ENCODE measurements at regions not wholly inside any gene's neighbourhood (a gene's known extent, or its start where the extent isn't known, plus 50 kb on each side); places are given as distances from the start of the nearest gene placed in this dataset.
"Not testable (repeated sequence)": the region's sequence is repeated elsewhere in the genome, so short reads cannot be mapped to it uniquely, and the experiment has no call there.

DNA sequence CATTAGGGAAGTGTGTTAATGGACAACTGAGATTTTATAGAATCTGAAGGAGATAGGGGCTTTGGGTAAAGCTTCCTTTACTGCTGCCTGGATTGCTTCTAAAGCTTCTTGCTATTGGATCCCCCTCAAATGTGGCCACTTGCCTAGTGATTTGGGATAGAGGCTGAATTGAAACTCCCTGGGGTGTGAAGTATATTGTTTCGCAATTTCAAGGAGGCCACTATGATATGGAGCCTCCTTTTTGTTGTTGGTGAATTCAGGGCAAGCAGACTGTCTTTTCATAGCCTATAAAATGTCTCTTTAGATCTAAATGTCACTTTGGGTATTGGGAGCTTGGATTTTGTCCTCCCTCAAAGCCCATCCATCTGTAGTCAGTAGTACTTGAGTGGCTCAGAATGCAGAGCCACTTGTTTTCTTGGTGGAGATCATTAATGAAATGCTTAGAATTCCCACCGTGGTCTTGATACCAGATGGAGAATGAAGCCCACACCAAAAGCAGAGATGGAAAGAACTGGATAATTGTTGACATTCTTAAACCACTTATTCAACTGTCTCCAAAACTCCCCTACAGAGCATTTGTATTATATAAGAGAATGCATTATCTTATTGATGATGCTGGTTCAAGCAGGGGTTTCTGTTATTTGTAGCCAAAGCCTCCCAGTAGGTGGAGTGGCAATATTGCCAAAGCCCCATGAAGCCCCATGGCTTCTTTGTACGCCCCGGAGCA is 144.3 kb upstream of the KCNE2 start:
- no peak for DNase-seq

DNA sequence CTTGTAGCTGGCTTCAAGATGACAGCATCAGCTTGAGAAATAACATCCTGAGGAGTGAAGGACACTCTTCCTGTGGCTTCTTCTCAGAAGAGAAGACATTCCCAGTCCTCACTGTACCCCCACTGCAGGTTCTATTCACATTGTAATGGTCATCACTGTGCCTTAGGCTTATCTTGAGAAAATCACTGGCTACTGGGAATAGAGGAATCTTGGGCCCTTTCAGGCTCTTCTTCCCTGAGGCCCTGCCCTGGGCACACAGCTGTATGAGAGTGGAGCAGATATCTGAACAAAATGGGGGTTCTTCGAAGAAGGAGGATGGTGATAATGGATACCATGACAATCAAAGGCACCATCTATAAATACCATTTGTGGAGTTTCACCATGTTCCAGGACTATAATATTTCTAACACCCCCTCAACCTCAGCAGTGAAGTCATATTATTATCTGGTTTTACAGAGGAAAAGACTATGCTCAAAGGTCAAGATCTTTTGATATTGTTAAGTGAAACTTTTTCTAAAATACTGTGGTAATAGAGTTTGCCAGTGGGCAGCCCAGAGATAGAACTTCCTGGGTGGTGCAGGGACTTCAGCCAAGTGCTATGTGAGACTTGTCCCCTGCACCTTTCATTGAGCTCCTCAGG is 143.1 kb upstream of the KCNE2 start:
- no peak for DNase-seq

DNA sequence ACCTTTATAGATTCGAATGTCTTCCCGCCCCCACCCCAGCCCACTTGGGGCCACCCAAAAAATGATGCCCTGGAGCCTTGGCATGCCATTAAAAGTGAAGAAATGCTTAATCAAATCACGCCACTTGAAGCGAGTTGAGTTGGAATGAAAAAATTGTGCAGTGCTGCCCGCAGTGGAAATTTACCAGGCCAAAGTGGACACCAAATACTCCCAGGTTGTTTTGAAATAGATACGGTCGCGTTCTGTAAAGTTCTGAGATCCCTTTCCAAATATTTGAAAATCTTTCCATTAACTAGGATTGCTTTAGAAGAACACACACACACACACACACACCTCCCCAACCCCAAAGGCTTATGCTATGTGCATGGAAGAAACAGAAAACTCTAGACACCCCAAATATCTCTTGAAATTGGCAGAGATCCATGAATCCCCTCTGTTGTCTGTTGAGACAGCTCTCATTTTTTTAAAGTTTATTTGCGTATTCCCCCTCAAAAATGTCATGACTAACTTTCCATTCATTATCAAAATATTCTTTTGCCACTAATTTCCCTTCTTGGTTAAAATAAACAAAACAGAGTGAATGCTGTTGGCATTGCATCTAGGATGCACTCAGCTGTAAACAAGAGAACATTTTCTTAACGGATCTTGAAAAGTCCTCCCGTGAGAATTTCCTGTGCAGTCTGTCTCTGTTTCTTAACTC is 142.3 kb upstream of the KCNE2 start:
- no peak for DNase-seq

DNA sequence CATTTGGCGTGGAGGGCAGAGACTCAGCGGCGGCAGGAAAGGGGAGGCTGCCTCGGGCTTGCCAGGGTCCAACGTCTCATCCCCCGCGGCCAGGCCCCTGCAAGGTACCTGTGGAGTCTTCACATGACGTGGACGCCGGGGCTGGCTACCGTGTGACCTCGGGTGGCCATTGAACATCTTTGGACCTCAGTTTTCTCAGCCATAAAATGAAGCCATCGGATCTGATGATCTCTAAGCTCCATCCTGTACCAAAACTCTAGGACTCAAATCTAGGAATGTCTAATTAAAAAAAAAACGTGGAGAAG is 141.8 kb upstream of the KCNE2 start:
- no peak for DNase-seq

DNA sequence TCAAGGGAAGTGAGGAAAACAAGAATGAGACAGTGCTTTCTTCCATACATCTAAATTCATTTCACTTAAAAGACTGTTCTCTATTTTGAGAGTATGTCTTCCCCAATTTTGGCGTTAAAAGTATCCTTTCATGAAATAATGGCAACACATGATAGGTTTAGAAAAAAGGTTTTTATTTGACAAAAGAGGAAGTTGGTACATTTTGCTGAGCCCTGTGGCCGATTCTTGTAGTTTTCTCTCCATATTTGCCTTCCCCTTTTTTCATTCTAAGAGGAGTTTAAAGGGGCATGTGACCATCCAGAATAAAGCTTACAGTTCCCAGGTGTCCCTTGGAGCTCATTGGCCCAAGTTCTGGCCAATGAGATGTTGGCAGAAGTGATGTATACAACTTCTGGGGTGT is 140.4 kb upstream of the KCNE2 start:
- no peak for DNase-seq

DNA sequence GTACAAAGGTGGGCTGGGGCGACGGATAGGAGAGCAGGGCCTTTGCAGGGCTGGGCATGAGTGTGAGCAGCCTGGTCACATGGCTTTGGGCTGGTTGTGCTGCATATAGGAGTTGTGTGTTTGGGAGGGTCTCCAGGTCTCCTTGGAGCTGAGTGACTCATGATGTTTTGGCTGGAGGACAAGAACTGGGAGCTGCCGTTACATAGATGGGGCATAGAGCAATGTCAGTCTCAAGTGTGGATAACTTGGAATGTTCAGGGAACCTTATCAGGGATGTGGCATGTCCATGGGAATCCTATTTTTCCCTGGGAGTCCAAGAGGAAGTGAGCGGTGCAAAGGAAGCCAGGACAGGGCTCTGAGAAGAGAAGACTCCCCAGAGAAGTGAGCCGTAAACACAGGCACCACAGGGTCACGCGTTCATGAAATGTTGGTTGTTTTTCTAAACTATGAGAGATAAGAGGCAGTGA is 136.4 kb upstream of the KCNE2 start:
- no peak for DNase-seq

DNA sequence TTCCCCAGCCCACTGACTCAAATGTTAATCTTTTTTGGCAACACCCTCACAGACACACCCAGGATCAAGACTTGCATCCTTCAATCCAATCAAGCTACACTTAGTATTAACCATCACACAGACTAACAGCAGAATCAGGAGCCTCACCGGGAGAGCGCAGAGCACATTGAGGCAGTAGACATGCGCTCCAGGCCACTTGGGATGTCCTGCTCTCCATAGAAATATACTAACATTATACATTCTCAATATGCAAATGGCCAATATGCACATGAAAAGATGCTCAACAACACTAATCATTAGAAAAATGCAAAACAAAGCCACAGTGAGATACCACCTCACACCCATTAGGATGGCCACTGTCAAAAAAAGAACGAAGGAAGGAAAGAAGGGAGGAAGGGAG is 135.0 kb upstream of the KCNE2 start:
- DNase-seq = no peak

DNA sequence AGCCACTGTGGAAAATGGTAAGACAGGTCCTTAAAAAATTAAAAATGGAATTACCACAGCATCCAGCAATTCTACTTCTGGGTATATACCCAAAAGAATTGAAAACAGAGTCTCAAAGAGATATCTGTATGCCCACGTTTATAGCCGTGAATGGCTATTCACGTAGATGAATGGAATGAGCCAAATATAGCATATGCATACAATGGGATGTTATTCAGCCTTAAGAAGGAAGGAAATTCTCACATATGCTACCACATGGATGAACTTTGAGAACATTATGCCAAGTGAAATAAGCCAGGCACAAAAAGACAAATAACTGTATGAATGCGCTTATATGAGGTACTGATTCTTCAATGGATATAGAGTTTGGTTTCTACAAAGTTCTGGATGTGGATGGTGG is 134.5 kb upstream of the KCNE2 start:
- DNase-seq = no peak

DNA sequence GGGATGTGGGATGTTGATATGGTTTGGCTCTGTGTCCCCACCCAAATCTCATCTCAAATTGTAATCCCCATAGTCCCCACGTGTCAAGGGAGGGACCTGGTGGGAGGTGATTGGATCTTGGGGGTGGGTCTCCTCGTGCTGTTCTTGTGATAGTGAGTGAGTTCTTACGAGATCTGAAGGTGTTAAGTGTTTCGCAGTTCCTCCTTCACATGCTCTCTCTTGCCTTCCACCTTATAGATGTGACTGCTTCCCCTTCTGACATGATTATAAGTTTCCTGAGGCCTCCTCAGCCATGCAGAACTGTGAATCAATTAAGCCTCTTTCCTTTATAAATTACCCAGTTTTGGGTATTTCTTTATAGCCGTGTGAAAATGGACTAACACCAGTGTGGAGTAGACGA is 130.1 kb upstream of the KCNE2 start:
- DNase-seq = not testable (repeated sequence)

DNA sequence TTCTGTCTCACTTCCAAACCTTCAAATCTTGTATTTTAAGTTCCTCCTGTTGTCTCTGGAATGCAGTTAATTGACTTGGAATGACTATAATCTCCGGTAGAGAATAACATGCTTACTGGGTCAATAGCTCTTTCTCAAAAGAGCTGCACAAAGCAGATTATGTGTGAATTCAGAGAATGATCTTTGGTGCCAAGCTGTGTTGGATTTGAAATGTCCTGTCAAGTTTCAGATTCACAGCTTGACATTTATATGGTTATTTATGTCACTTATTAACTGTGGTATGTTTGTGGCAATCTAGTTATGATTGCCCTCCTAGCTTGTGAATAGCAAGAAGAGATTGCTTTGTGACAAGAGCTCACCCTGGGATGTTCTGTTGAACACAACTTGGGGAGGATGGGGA is 128.3 kb upstream of the KCNE2 start:
- DNase-seq = no peak

DNA sequence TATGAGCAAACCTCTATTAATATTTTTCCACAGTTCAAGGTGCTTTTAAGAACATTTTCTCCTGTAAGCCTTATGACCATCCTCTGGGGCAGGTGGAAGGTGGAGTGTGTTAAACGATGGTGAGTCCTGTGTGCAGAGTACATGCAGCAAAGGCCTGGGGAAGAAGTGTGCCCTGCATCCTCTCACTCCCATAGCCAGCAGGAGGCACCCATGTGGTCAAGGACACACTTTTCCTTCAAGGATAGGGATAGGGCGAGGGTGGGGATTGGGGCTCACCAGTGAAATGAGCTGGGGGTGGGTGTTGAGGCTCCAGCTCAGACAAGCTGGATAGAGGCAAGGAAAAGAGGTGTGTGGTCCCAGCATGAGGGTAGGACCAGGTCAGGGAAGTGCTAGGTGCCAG is 120.8 kb upstream of the KCNE2 start:
- DNase-seq = no peak

DNA sequence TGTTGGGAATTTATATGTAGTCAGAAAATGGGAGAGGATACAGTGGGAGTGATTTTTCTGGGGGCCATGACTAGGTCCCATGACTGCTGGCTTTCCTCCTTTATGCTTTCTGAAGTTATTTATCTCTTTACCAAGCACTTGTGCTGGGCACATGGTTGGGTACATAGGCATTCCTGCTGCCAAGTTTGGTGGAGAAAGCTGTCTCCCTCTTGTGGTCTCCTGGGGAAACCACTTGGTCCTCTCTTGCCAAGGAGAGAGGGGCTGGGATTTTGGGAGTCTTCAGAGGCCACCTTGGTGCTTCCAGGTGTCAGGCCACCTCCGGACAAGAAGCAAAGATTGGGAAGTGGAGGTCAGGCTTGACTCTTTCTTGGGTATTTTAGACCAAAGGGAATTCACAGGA is 120.2 kb upstream of the KCNE2 start:
- no peak for DNase-seq

DNA sequence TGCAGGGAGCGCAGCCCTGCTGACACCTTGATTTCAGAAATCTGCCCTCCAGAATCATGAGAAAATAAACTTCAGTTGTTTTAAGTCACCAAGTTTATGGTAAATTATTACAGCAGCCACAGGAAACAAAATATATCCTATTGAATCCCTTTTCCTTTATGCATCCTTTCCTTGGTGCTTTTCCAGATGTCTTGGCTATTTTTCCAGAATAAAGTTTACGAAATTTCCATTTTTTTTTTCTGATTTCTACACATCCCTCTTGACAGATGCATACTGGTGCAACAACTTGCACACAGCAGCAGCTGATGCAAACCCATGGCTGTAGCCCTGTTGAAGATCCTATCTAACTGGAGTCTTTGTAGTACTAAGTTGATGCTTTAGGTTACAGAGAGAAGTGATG is 111.1 kb upstream of the KCNE2 start:
- no peak for DNase-seq

DNA sequence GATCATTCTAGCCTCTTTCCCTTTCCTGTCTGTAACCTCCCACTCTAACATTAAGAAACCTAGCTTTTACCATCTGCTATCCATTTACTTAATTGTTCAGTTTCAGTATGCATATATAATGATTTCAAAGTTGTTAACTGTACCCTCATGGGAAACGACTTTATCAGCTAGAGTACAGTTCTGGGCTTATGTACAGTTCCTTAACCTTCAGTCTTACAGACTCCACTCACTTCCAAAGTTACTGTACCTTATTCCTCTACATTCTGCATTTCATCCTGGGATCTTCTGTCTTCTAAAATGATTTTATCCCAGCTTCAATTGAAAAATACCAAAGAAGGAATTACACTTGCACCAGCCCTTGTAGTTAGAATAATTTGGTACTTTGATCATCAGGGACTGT is 108.7 kb upstream of the KCNE2 start:
- DNase-seq = no peak

DNA sequence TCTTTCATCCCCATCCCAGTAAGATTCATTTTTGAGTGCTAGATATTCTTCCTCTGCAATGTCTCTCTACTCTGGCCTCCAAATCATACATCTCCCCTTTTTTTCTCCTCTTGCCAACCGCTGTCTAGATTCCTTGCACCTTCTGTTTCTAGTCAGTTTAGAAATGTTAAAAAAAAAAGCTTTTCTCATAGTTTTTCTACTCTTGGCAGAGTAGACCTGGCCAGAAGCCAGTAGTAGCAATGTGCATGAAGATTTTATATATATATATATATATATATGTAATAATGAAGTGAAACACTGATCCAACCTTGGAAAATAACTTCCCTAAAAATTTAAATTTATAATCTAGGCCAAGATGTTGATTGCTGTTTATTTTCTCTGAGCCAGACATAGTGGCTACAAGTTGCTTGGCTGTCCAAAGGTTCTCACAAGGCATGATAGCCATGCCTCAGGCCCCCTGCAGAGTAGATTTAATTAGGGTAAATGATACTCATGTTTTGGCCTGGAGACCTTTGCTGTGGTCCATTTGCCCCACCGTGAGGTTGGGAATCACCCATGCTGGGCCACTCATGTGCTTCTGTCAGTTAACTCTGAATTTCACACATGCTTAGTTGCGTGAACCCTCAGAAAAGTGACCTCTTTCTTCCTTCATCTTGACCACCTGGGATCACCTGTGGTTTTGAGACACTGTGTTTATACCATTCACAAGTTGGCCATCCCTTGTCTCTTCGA is 103.4 kb upstream of the KCNE2 start:
- DNase-seq = peak; percentile 47

DNA sequence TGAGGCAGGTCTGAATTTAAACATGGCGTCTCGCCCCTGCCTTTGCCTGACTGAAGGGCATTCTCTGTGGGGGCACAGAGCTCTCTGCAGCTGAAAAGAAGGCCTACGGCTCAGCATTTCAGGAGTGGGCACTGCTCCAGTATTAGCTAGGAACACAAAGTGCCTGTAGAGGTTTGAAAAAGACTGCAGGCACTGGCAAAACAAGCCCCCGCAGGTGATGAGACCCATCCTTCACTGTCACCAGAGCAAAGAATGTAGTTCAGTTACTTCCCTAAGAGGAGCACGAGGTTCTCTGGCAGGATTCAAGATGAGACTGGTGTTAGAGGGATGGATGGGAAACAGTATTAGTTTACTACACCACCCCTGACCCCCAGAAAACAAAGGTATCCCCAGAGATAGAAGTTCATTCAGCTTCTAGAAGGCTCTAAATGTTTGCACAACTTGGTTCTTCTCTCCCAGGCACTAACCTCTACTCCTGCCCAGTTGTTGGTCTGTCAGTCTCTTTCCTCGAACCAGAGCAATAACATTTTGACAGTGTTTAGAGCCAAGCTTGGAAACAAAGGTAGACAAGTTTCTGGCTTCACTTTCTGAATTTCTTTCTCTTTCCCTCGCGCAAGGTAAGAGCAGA is 101.9 kb upstream of the KCNE2 start:
- no peak for DNase-seq

DNA sequence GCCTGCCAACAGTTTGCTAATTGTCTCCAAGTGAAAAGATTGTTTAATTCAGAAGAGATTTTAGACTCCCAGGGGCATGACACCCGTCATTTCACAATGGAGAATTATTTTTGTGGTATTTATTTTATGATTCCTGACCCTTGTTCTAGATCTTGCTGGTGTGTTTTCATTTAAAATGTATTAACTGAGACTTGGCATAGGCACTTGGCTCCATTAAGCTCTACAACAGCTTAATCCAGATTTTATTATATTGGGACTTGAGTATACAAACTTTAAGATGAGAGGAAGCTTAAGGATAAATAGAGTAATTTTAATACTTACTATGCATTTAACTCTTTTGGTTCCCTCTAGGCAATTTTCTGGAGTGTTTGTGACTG is 101.3 kb upstream of the KCNE2 start:
- peak; percentile 41 for DNase-seq

DNA sequence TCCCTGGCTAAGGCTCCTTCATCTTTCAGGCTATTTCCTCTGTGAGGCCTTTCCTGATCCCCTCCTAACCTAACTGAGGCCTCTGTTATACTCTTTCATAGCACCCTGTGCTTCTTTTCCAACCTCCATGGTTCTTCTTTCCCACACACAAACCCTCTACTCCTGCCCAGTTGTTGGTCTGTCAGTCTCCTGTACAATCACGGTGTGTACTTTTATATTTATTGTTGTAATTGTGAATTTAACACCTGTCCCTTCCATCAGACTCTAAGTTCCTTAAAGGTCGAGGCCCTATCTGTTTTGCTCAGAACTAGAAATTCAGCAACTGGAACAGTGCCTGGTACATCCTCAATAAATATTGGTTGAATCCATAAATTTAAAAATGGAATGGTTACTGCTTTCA is 100.2 kb upstream of the KCNE2 start:
- no peak for DNase-seq

DNA sequence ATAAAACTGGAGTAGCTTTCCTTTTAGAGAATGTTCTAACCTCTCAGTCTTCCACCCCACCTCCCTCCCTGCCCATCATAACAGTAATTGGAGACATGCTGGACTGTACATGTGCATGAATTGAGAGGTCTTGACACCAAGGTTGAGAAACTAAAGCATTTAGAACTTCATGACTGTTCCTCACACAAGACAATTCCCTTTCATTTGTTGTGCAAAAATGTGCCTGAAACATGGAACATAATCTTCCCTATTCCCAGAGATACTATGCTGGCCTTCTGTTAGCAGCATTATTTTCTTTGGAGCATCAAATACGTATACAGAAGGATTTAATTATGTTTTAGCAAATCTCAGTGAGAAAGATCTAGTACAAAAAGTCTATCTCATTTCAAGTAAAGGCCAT is 97.5 kb upstream of the KCNE2 start:
- DNase-seq = no peak

DNA sequence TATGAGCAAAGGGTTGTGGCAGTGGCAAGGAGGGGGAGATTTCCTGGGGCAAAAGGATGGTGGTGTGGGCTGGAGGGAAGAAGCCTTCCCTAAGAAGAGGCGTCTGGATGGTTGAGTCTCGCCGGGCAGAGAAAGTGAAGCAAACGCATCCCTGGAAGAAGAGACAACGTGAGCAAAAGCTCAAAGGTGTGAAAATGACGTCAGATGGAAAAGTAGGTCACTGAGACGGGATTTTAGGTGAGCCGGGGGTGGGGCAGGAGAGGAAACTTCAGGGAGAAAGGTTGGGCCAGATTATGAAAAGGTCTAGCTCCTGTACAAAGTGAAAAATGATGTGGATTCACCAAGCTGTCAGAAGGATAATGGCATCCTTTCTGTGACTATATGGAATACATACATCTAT is 95.3 kb upstream of the KCNE2 start:
- no peak for DNase-seq

DNA sequence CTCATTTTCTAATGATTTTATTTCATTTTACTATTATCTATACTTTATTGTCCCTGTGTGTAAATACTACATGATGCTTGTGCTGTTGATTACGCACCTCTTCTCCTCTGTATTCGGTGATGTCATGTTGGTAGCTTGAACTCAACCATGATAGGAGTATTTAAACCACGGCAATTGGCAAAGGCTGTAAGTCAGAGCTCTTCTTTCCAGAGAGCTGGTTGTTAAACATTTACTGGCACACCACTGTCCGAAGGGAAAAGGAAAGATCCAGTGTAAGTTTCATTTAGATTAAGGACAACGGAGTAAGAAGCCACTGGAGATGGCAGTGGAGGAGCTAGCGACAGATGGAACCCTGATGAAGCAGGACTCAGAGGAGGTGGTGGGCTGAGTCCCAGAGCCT is 93.4 kb upstream of the KCNE2 start:
- DNase-seq = no peak

DNA sequence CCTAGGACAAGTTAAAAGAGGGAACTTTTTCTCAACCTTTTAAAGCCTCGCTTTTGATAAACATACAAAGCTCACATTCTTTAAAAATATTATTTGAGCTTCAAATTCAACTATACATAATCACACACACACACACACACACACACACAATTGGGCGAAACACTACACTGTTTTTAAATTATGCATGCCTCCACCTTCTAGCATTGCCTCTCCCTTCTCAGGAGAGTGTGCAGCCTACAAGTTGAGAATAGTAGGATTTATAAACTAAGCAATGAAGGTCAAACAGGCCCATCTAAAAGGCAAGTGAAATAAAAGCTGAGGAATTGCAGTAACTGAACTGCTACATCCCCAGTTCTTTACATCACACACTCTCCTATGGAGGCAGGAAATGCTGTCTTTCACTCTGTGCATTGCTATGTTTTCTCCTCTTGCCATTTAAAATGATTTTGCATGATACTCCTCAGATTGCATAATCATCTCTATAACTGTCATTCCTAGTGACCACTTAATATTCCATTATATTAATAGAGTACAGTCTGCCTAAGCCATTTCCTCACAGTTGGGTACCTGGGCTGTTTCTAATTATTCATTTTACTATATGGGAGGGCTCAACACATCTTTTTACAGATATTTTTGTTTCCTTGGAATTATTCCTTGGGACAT is 92.5 kb upstream of the KCNE2 start:
- no peak for DNase-seq

DNA sequence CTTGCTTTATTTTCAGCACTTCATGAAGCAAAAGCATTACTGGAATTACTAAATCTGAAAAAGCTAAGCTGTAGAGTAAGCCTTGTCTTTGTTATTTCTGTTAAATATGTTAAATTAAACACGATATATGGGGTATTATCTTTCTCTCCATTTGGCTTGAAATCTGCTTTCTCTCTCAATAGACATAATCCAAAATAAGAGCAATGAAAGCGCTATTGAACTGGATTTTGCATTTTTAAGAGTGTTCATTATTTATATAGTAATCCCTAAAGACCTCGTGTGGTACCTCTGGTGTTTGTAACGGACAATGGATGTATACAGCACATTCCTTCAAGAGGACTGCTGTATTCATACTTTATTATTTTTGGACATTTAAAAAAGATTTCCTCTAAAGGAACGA is 91.5 kb upstream of the KCNE2 start:
- DNase-seq = no peak

Measured in eye (tissue), 1 donor.